NT2/D1 (cell line): ENCODE measurements at regions not wholly inside any gene's neighbourhood (a gene's known extent, or its start where the extent isn't known, plus 50 kb on each side); places are given as distances from the start of the nearest gene placed in this dataset.

Experiments
- DNase-seq: peaks from one replicate; pipeline ENCODE4 v3.0.0-alpha.2; 2011; ENCODE audit warnings: low read depth, low spot score
- H3K27me3 ChIP-seq: 2 replicates; pipeline ENCODE4 v1.6.0; 2011; ENCODE audit warnings: mild to moderate bottlenecking; ENCODE audit not compliant: insufficient read length, insufficient read depth
- H3K36me3 ChIP-seq: 2 replicates; pipeline ENCODE4 v1.6.1; 2011; ENCODE audit warnings: mild to moderate bottlenecking, low read length, mixed read lengths; ENCODE audit not compliant: insufficient read depth, insufficient read length
- H3K4me1 ChIP-seq: 2 replicates; pipeline ENCODE4 v1.5.1; 2011; ENCODE audit not compliant: insufficient read depth, insufficient read length
- H3K4me3 ChIP-seq: 2 replicates; pipeline ENCODE4 v1.5.1; 2011; ENCODE audit warnings: low read depth; ENCODE audit not compliant: insufficient read length
- H3K9ac ChIP-seq: 2 replicates; pipeline ENCODE4 v1.6.0; 2011; ENCODE audit warnings: low read depth; ENCODE audit not compliant: insufficient read length
- H3K9me3 ChIP-seq: 2 replicates; pipeline ENCODE4 v1.5.1; 2011; ENCODE audit warnings: mild to moderate bottlenecking, low read length; ENCODE audit not compliant: insufficient read depth
- SUZ12 ChIP-seq: IDR thresholded peaks from 2 replicates; pipeline ENCODE4 v1.6.1; 2011; ENCODE audit not compliant: insufficient read length, insufficient read depth; ENCODE audit errors: extremely low read depth
- YY1 ChIP-seq: IDR thresholded peaks from 2 replicates; pipeline ENCODE4 v1.6.1; 2011; ENCODE audit not compliant: insufficient read length, insufficient read depth
- ZNF274 ChIP-seq: IDR thresholded peaks from 2 replicates; pipeline ENCODE4 v1.6.1; 2011; ENCODE audit warnings: mild to moderate bottlenecking, low read depth, low read length

GRCh38 chr5:115052948-115053347 lies 116.8 kb downstream of the TRIM36 start:
- TF ChIP-seq SUZ12 (no peak), YY1 (no peak), ZNF274 (no peak)
- no peaks in the 10 kb centered on the region for H3K4me1 ChIP-seq
- no peaks in the 10 kb centered on the region for H3K36me3 ChIP-seq

DNA sequence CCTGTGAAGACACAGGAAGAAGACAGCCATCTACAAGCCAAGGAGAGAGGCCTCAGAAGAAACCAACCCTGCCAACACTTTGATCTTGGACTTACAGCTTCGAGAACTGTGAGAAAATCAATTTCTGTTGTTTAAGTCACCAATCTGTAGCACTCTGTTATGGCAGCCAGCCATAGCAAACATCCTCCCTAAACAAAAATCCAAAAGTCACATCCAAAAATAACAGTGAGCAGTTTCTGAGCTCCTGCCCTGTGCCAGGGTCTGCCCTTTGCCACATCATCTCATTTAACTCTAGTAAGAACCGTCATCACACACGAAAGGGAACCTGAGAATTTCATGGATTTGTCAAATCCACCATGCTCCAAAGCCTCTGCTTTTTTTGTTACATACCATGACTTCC lies 118.8 kb downstream of the TRIM36 start:
- H3K4me1 ChIP-seq, result no peaks in the 10 kb centered on the region
- no peak for DNase-seq
- H3K36me3 ChIP-seq, result no peaks in the 10 kb centered on the region
- H3K9me3 ChIP-seq, result no peaks in the 10 kb centered on the region
- no peak overlapping the region for H3K4me3 ChIP-seq
- TF ChIP-seq SUZ12, result no peak
- no peak for TF ChIP-seq YY1
- TF ChIP-seq ZNF274, result no peak
- no peaks in the 10 kb centered on the region for H3K27me3 ChIP-seq
- no peak overlapping the region for H3K9ac ChIP-seq

More at GRCh38 chr5:115052948-115053347, 116.8 kb downstream of the TRIM36 start:
- Histone ChIP-seq H3K4me3 (no peak overlapping the region), H3K9ac (no peak overlapping the region), H3K27me3 (no peaks in the 10 kb centered on the region), H3K9me3 (no peaks in the 10 kb centered on the region)
- no peak for DNase-seq

DNA sequence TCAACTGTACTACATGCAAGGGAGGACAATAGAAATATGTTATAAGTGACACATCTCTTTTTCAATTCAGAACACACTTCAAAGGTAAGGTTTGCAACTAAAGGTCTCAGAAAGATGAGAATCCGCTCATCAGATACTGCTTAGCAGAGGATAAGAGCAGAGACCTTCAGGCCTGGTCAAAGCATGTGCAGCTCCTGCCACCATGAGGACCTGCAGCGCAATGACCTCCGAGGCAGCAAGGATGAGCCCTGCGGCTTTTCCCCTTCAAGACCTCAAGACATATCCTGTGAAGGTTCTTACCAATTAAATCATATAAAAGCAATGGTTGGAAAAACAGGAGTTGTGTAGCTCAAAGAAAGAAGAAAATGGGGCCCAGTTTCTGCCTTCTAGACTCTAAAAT lies 135.8 kb downstream of the TRIM36 start:
- peaks cover 12% of the 10 kb centered on the region; the same call in 1 of the 2 replicates for H3K9me3 ChIP-seq
- H3K27me3 ChIP-seq, result no peaks in the 10 kb centered on the region
- peak; percentile 16 for DNase-seq
- H3K9ac ChIP-seq, result no peak overlapping the region
- TF ChIP-seq YY1, result no peak
- no peak for TF ChIP-seq ZNF274
- no peak for TF ChIP-seq SUZ12
- H3K36me3 ChIP-seq, result no peaks in the 10 kb centered on the region
- no peaks in the 10 kb centered on the region for H3K4me1 ChIP-seq
- no peak overlapping the region for H3K4me3 ChIP-seq

- Histone ChIP-seq H3K9me3 (peaks cover 12% of the 10 kb centered on the region; the same call in 1 of the 2 replicates), H3K27me3 (no peaks in the 10 kb centered on the region), H3K9ac (no peak overlapping the region), H3K4me3 (no peak overlapping the region), H3K4me1 (no peaks in the 10 kb centered on the region), H3K36me3 (no peaks in the 10 kb centered on the region)
- peak; percentile 40 for DNase-seq
- no peak for TF ChIP-seq YY1
- no peak for TF ChIP-seq ZNF274
- no peak for TF ChIP-seq SUZ12
These were observed 141.2 kb downstream of the TRIM36 start for GRCh38 chr5:115028557-115028956.

GRCh38 chr5:115024922-115025321 lies 144.8 kb downstream of the TRIM36 start:
- H3K27me3 ChIP-seq, result no peaks in the 10 kb centered on the region
- H3K4me1 ChIP-seq, result no peaks in the 10 kb centered on the region
- H3K9me3 ChIP-seq, result no peaks in the 10 kb centered on the region
- TF ChIP-seq SUZ12, result no peak
- TF ChIP-seq ZNF274, result no peak
- no peak for TF ChIP-seq YY1
- H3K36me3 ChIP-seq, result no peaks in the 10 kb centered on the region
- no peak overlapping the region for H3K4me3 ChIP-seq
- DNase-seq, result no peak
- no peak overlapping the region for H3K9ac ChIP-seq

- TF ChIP-seq SUZ12, result no peak
- TF ChIP-seq YY1, result no peak
- no peak for TF ChIP-seq ZNF274
- Histone ChIP-seq H3K36me3 (no peaks in the 10 kb centered on the region), H3K27me3 (no peaks in the 10 kb centered on the region), H3K9ac (no peak overlapping the region), H3K4me3 (no peak overlapping the region), H3K9me3 (no peaks in the 10 kb centered on the region), H3K4me1 (no peaks in the 10 kb centered on the region)
- DNase-seq, result no peak
These were observed 147.4 kb downstream of the TRIM36 start for GRCh38 chr5:115022303-115022702.

DNA sequence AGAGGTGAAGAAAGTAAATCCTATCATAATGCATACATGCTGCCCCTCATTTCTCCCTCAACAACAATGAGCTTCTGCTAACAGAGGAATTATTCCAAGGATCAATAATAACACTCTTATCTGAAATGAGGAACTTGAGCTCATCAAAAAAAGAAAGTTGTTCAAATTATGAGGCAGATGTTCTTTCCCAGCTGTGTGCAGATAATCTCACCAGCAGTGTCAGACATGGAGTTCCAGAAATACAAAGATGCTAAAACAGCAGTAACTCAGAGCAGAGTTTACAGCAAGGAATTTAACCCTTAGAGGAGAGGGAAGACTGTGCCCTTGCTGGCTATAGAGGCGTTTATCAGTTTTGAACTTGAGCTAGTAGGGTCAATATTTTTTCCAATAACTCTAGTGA lies 153.1 kb downstream of the TRIM36 start:
- no peaks in the 10 kb centered on the region for H3K27me3 ChIP-seq
- DNase-seq, result no peak
- no peaks in the 10 kb centered on the region for H3K4me1 ChIP-seq
- H3K36me3 ChIP-seq, result no peaks in the 10 kb centered on the region
- H3K4me3 ChIP-seq, result no peak overlapping the region
- no peaks in the 10 kb centered on the region for H3K9me3 ChIP-seq
- H3K9ac ChIP-seq, result no peak overlapping the region
- no peak for TF ChIP-seq SUZ12

GRCh38 chr5:114999176-114999575 lies 170.5 kb downstream of the TRIM36 start:
- Histone ChIP-seq H3K4me3 (no peak overlapping the region), H3K27me3 (no peaks in the 10 kb centered on the region), H3K4me1 (no peaks in the 10 kb centered on the region), H3K9me3 (no peaks in the 10 kb centered on the region; the same call in 1 of the 2 replicates), H3K9ac (no peak overlapping the region), H3K36me3 (no peaks in the 10 kb centered on the region)
- DNase-seq, result no peak
- no peak for TF ChIP-seq SUZ12
